OCI-LY3 (cell line): ENCODE measurements at regions not wholly inside any gene's neighbourhood (a gene's known extent, or its start where the extent isn't known, plus 50 kb on each side); places are given as distances from the start of the nearest gene placed in this dataset.

ENCODE experiments used
- H2AFZ ChIP-seq: fragments of 200-600, 300-600 bp; shearing (Covaris generic); 2 replicates; pipeline ENCODE4 v1.6.0; 2014; ENCODE audit warnings: antibody characterized with exemption, low read depth, low read length
- H3K27ac ChIP-seq: fragments of 200-600, 300-600 bp; sonication (generic); 2 replicates; pipeline ENCODE4 v1.5.1; 2014; ENCODE audit warnings: mild to moderate bottlenecking, low read length, moderate library complexity, mixed read lengths
- H3K27me3 ChIP-seq: fragments of 200-600, 300-600 bp; sonication (generic); 2 replicates; pipeline ENCODE4 v1.6.1; 2014; ENCODE audit warnings: low read depth, low read length, mixed read lengths
- H3K36me3 ChIP-seq: fragments of 200-600, 300-600 bp; sonication (generic); replicated peaks from 2 replicates; pipeline ENCODE3; 2014; ENCODE audit warnings: low read depth, low read length, mixed read lengths
- H3K4me1 ChIP-seq: fragments of 300-600, 200-600 bp; sonication (generic); 2 replicates; pipeline ENCODE4 v1.6.1; 2014; ENCODE audit warnings: low read length, mixed read lengths
- H3K4me2 ChIP-seq: fragments of 200-600, 300-600 bp; sonication (generic); 2 replicates; pipeline ENCODE4 v1.6.1; 2014; ENCODE audit warnings: low read length, mixed read lengths
- H3K4me3 ChIP-seq: fragments of 300-600, 200-600 bp; sonication (generic); 2 replicates; pipeline ENCODE4 v1.5.1; 2014; ENCODE audit warnings: antibody characterized with exemption, mild to moderate bottlenecking, low read length, moderate library complexity
- H3K79me2 ChIP-seq: fragments of 300-600, 200-600 bp; shearing (Covaris generic); 2 replicates; pipeline ENCODE4 v1.6.1; 2014; ENCODE audit warnings: mild to moderate bottlenecking, low read length, mixed read lengths
- H3K9ac ChIP-seq: fragments of 300-600, 200-600 bp; shearing (Covaris generic); 2 replicates; pipeline ENCODE4 v1.6.0; 2014; ENCODE audit warnings: mild to moderate bottlenecking, low read length, moderate library complexity
- H3K9me3 ChIP-seq: fragments of 200-600, 300-600 bp; shearing (Covaris generic); 2 replicates; pipeline ENCODE4 v1.6.1; 2014; ENCODE audit warnings: low read length, mixed read lengths; ENCODE audit not compliant: insufficient read depth
- H4K20me1 ChIP-seq: fragments of 200-600, 300-600 bp; sonication (generic); 2 replicates; pipeline ENCODE4 v1.6.1; 2016; ENCODE audit warnings: low read length, mixed read lengths; ENCODE audit not compliant: insufficient read depth
- EZH2phosphoT487 ChIP-seq: fragments of 200-600 bp; shearing (Covaris generic); IDR thresholded peaks from 2 replicates; pipeline ENCODE4 v1.6.1; 2018; ENCODE audit warnings: antibody characterized with exemption, mixed run types, low read depth
- TF ChIP-seq, protein P1 (sequence below): fragments of 200-600, 300-600 bp; sonication (generic); IDR thresholded peaks from 2 replicates; pipeline ENCODE4 v1.5.1; 2014; ENCODE audit warnings: antibody characterized with exemption, low read length, low read depth

GRCh38 chr12:87671757-87672156, 357.4 kb downstream of the C12orf50 start:
- no peaks in the 10 kb centered on the region for H3K9me3 ChIP-seq
- H3K27ac ChIP-seq, result no peak overlapping the region
- H3K79me2 ChIP-seq, result no peaks in the 10 kb centered on the region
- no peak overlapping the region for H3K9ac ChIP-seq
- H4K20me1 ChIP-seq, result no peaks in the 10 kb centered on the region
- H3K4me1 ChIP-seq, result no peaks in the 10 kb centered on the region
- TF ChIP-seq EZH2phosphoT487, result no peak
- TF ChIP-seq, protein P1, sequence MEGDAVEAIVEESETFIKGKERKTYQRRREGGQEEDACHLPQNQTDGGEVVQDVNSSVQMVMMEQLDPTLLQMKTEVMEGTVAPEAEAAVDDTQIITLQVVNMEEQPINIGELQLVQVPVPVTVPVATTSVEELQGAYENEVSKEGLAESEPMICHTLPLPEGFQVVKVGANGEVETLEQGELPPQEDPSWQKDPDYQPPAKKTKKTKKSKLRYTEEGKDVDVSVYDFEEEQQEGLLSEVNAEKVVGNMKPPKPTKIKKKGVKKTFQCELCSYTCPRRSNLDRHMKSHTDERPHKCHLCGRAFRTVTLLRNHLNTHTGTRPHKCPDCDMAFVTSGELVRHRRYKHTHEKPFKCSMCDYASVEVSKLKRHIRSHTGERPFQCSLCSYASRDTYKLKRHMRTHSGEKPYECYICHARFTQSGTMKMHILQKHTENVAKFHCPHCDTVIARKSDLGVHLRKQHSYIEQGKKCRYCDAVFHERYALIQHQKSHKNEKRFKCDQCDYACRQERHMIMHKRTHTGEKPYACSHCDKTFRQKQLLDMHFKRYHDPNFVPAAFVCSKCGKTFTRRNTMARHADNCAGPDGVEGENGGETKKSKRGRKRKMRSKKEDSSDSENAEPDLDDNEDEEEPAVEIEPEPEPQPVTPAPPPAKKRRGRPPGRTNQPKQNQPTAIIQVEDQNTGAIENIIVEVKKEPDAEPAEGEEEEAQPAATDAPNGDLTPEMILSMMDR, result no peak
- no peaks in the 10 kb centered on the region for H3K36me3 ChIP-seq
- no peak overlapping the region for H3K4me3 ChIP-seq
- no peak overlapping the region for H3K4me2 ChIP-seq
- H2AFZ ChIP-seq, result no peak overlapping the region
- H3K27me3 ChIP-seq, result no peaks in the 10 kb centered on the region

GRCh38 chr12:87670448-87670847, 358.8 kb downstream of the C12orf50 start:
- Histone ChIP-seq H4K20me1 (no peaks in the 10 kb centered on the region), H3K27ac (no peak overlapping the region), H3K9me3 (no peaks in the 10 kb centered on the region), H3K4me3 (no peak overlapping the region), H2AFZ (no peak overlapping the region), H3K9ac (no peak overlapping the region), H3K4me2 (no peak overlapping the region), H3K36me3 (no peaks in the 10 kb centered on the region), H3K27me3 (no peaks in the 10 kb centered on the region), H3K4me1 (no peaks in the 10 kb centered on the region), H3K79me2 (no peaks in the 10 kb centered on the region)
- TF ChIP-seq, protein P1, result no peak
- TF ChIP-seq EZH2phosphoT487, result no peak

DNA sequence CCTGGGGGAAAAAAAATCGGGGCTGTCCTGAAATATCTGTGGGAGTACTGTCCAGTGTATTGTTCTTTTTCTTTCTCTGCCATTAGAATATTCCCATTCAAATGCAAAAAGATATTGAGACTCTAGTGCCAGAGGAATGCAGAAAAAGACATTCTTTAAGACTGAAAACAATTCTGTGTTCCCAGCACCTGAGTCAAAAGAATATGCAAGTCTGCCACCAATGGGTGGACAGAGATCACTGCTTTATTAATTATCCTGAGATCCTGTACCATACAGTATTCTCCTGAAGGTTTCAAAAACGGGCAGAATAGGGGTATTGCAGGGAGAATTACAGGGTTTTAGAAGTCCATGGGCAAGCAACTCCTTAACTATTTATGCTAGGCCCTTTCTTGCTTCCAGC, 361.8 kb downstream of the C12orf50 start:
- H3K27ac ChIP-seq, result no peak overlapping the region
- no peak overlapping the region for H3K4me3 ChIP-seq
- peaks cover 3% of the 10 kb centered on the region for H3K4me1 ChIP-seq
- no peaks in the 10 kb centered on the region for H3K79me2 ChIP-seq
- H3K36me3 ChIP-seq, result no peaks in the 10 kb centered on the region
- H3K4me2 ChIP-seq, result no peak overlapping the region
- H3K27me3 ChIP-seq, result no peaks in the 10 kb centered on the region
- no peak for TF ChIP-seq EZH2phosphoT487
- TF ChIP-seq, protein P1, result peak; percentile 60
- no peaks in the 10 kb centered on the region for H4K20me1 ChIP-seq
- H3K9ac ChIP-seq, result no peak overlapping the region
- H2AFZ ChIP-seq, result no peak overlapping the region
- H3K9me3 ChIP-seq, result no peaks in the 10 kb centered on the region

DNA sequence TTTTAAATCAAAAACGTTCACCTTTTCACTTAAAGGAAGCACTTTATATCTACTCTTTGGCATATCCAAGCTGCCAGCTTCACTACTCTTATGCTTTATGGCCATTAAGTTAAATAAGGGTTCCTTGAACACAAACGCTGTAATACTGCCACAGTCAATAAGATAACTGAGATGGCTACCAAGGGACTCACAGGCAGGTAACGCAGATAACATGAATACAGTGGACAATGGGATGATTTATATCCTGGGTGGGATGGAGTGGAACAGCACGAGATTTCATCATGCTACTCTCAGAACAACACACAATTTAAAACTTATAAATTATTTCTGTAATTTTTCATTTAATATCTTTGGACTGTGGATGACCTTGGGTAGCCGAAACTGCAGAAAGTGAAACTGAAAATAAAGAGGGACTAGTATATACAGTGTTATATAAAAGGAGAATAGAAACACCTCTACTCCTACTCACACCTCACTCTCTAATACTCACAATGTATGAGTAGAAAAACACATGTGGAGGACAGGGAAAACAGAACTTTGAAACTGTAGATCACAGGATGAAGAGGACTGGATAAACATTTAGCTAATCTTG, 367.3 kb downstream of the C12orf50 start:
- H3K9ac ChIP-seq, result peak overlapping the region; percentile 2; the same call in 1 of the 2 replicates
- peak overlapping the region; percentile 59 for H3K4me2 ChIP-seq
- H3K9me3 ChIP-seq, result no peaks in the 10 kb centered on the region
- no peaks in the 10 kb centered on the region for H3K27me3 ChIP-seq
- H4K20me1 ChIP-seq, result no peaks in the 10 kb centered on the region
- H3K4me3 ChIP-seq, result peak overlapping the region; percentile 30
- peak overlapping the region; percentile 96 for H2AFZ ChIP-seq
- H3K36me3 ChIP-seq, result no peaks in the 10 kb centered on the region
- H3K27ac ChIP-seq, result peak overlapping the region; percentile 5; the same call in 1 of the 2 replicates
- TF ChIP-seq, protein P1, result no peak
- no peak for TF ChIP-seq EZH2phosphoT487
- H3K4me1 ChIP-seq, result peaks cover 24% of the 10 kb centered on the region
- no peaks in the 10 kb centered on the region for H3K79me2 ChIP-seq
